NCI-H1105 (cell line): ENCODE measurements at regions not wholly inside any gene's neighbourhood (a gene's known extent, or its start where the extent isn't known, plus 50 kb on each side); places are given as distances from the start of the nearest gene placed in this dataset.

Experiments used
- DNase-seq: peaks from one replicate; lab custom pipeline; 2025; lab: John Stamatoyannopoulos, UW

DNA sequence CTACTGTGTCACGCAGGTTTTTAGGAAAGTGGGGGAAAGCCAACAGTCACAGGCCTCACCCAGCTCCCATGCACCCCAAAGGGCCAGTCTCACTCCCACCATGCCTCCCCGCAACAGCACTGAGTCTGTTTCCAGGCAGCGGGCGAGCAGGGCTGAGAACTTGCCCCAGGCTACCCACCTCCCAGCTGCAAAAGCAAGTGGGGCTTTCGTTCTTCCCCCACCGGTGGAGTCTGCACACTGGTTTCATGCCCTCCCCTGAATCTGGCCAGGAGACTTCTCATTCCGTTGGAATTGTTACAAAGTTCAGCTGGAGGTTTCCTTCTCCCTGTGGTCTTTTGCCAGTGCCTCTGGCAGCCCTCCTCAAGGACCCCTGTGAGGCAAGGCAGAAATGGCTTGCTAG is 53.6 kb upstream of the KCNJ15 start:
- DNase-seq = no peak

DNA sequence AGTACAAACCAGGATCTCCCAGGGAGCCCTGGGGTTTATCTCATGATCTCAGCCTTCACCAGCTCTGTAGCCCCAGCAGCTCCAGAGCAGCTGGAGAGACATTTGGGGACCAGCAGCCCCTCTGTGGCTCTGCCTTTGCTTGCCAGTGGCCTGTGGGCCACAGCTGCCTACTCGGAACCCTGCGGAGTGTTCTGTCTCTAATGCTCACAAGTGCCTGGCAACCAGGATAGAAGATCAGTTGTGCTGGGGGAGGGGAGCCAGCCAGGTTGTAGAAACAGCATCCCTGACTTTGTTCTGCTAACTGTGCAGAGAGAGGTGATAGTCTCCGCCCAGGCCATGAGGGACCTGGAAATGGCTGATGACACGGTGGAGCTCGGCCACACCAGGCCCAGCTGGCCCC is 50.9 kb upstream of the KCNJ15 start:
- DNase-seq = no peak

DNA sequence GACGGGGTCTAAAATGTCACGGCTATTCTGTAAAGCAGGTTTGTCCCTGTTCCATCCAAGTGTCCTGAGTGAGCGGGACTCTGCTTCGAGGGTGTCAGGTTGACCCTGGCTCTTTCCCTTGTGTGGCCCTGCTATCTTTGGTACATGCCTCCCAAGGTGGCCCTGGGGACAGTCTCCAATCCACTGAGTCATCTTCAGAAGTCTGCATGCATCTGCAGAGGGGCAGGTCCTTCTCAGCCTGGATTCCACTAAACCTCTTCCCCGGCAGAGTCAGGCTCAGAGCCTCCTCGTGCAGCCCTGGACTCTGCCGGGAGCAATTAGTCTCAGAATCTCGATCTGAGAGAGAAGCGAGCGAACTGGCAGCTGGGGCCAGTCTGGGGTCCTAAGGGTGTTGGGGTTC is 50.1 kb upstream of the KCNJ15 start:
- no peak for DNase-seq
